BLaER1 treated with 17β-estradiol and CSF1 and Interleukin-3, amounts not matched to agents 10 nM and 100 nM (cell line): ENCODE measurements at regions not wholly inside any gene's neighbourhood (a gene's known extent, or its start where the extent isn't known, plus 50 kb on each side); places are given as distances from the start of the nearest gene placed in this dataset.

Experiments
- H3K27ac ChIP-seq, 11 experiments: shearing (Covaris generic); formaldehyde crosslinking; 2 replicates each; pipeline ENCODE4 v1.8.1; 2022
- H3K27me3 ChIP-seq, 11 experiments: shearing (Covaris generic); formaldehyde crosslinking; 2 replicates each; pipeline ENCODE4 v1.8.1; 2022
- H3K36me3 ChIP-seq, 11 experiments: shearing (Covaris generic); formaldehyde crosslinking; 2 replicates each; pipeline ENCODE4 v1.8.1; 2022
- H3K4me1 ChIP-seq, 10 experiments: shearing (Covaris generic); formaldehyde crosslinking; 2 replicates each; pipeline ENCODE4 v1.8.1; 2022
- H3K4me2 ChIP-seq, 11 experiments: shearing (Covaris generic); formaldehyde crosslinking; 2 replicates each; pipeline ENCODE4 v1.8.1; 2022
- H3K4me3 ChIP-seq, 10 experiments: shearing (Covaris generic); formaldehyde crosslinking; 2 replicates each; pipeline ENCODE4 v1.8.1; 2022
- H3K9ac ChIP-seq, 11 experiments: shearing (Covaris generic); formaldehyde crosslinking; 2 replicates each; pipeline ENCODE4 v1.8.1; 2022
- H3K9me3 ChIP-seq, 11 experiments: shearing (Covaris generic); formaldehyde crosslinking; replicated peaks in 1 of 11; 2 replicates each; pipeline ENCODE4 v1.8.1; 2022
- H4K20me1 ChIP-seq, 11 experiments: shearing (Covaris generic); formaldehyde crosslinking; 2 replicates each; pipeline ENCODE4 v1.8.1; 2022
- Cebpa-rat ChIP-seq, 11 experiments: shearing (Covaris generic); IDR thresholded peaks; 2 replicates each; pipeline ENCODE4 v1.8.1; 2022

DNA sequence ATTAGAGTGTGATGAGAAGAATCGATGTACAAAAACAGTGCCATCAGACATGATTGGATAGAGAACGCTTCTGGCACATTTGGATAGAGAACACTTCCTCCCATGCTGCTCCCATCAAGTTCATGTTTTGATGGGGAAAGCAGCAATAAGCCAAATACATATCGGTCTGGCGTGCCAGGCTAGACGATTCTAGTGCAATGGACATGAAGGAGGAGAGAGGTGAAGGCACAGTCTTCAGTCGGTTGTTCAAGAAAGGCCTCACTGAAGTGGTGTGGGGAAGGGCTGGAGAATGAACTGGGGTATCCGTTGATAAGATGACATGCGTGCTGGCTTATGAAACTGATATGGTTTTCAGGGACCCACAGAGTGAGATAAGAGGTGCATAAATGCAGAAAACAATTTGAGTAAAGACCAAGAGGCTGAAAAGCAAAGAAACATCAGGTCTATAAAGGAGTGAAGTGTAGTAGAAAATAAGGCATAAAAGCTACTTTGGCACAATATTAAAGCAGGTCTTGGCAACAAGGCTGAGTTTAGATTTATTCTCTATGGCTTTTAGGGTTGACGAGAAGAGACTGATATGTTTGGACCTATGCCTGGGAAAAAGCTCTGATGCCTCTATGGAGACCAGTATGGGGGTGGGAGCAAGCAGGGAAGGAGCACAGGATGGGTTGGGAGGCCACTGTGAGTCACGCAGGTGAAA lies 117.6 kb upstream of the PIEZO2 start:
- Histone ChIP-seq H3K4me1 (peaks cover 3 to 5% (median 4%) of the 10 kb centered on the region in 10 experiments; a peak in 11 of 20 replicates), H3K9ac (no peak overlapping the region), H3K27ac (no peak overlapping the region), H3K27me3 (no peaks in the 10 kb centered on the region), H4K20me1 (no peaks in the 10 kb centered on the region), H3K4me3 (no peak overlapping the region), H3K9me3 (peaks cover 26 to 36% (median 31%) of the 10 kb centered on the region in 11 experiments), H3K36me3 (no peaks in the 10 kb centered on the region), H3K4me2 (no peak overlapping the region)
- TF ChIP-seq Cebpa-rat (IDR thresholded peaks at IDR 0.05) = no peak

DNA sequence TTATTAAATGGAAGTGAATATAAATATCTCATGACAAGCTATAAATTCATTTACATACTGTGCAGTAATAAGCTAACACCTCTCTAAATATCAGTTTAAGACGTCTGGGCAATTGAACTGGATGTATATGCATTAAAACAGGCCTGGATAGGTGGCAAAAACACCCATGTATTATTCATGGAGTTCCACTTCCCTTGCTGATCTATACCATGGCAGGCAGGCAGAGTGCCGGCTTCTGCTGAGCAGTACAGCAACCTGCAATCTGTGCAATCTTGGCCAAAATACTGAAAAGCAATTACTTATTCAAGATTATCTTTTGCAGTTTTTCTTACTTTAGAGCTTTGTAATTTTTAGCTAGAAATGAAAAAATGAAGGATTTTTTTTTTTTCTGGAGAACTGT lies 112.1 kb upstream of the PIEZO2 start:
- Histone ChIP-seq H3K4me2 (no peak overlapping the region), H3K4me3 (no peak overlapping the region), H3K4me1 (peaks cover 0 to 19% (median 0%) of the 10 kb centered on the region in 10 experiments; a peak in 6 of 20 replicates), H3K27me3 (no peaks in the 10 kb centered on the region), H4K20me1 (no peaks in the 10 kb centered on the region), H3K36me3 (no peaks in the 10 kb centered on the region), H3K9ac (no peak overlapping the region), H3K27ac (no peak overlapping the region), H3K9me3 (peaks cover 26 to 37% (median 31%) of the 10 kb centered on the region in 11 experiments)
- TF ChIP-seq Cebpa-rat (IDR thresholded peaks at IDR 0.05) = no peak

DNA sequence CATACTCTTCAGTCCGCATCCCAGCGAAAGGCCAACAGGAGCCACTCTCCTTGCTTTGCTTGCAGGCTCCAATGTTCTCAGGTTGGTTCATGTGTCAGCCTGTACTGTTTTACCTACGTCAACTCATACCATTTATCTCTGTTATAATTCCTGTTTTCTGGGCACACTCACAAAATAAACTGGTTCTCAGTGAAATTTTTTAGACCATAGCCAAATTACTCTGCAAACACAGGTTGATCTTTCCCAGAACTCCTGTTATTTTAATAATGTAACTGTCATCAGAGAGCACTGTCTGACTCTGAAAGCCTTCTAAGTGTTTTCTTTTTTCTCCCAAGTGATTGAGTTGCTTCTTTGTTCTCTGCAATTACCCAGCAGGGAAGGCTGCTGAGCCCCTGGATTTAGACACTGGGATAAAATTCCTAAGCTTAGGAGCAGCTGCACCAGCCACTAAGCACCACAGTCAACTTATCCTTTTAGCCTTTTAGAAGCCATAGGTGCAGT lies 111.6 kb upstream of the PIEZO2 start:
- Histone ChIP-seq H3K4me3 (no peak overlapping the region), H3K36me3 (no peaks in the 10 kb centered on the region), H4K20me1 (no peaks in the 10 kb centered on the region), H3K4me2 (no peak overlapping the region), H3K9me3 (peaks cover 26 to 37% (median 31%) of the 10 kb centered on the region in 11 experiments), H3K4me1 (peaks cover 0 to 19% (median 0%) of the 10 kb centered on the region in 10 experiments; a peak in 6 of 20 replicates), H3K27ac (no peak overlapping the region), H3K9ac (no peak overlapping the region), H3K27me3 (no peaks in the 10 kb centered on the region)
- no peak for TF ChIP-seq Cebpa-rat (IDR thresholded peaks at IDR 0.05)

DNA sequence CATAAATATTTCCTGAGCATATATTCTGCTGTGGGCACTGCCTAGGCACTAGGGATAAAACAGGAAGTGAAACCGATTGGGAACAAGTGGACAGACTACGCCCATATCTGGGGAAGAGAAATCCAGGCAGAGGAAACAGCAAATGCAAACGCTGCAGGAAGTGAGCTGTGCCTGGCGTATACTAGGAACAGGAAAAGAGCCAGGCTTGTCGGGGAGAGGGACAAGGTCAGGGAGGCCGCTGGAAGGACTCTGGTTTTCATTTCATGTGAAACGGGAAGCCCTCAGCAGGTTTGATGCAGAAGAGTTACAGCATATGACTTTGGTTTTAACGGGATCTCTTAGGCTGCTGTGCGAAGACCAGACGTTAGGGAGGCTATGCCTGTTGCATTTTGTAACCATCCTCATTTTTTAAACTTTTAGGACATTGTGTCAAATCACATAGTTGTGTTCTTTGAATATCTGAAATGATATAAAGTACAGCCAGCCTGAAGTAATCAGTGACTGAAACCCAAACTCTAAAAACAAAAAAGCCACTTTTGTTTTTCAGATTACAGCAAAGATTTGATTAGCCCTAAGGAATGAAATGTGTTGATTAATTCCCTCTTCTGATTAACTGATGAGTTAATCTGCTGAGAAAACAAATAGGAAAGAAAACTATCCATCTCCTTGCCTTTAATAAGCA lies 110.2 kb upstream of the PIEZO2 start:
- Histone ChIP-seq H4K20me1 (no peaks in the 10 kb centered on the region), H3K27ac (no peak overlapping the region), H3K9me3 (peaks cover 19 to 26% (median 21%) of the 10 kb centered on the region in 11 experiments), H3K4me3 (no peak overlapping the region), H3K9ac (no peak overlapping the region), H3K4me2 (peak overlapping the region in 4 of 11 experiments; percentile 1 to 62 (median 40); a peak in 4 of 22 replicates), H3K36me3 (no peaks in the 10 kb centered on the region), H3K4me1 (peaks cover 0 to 19% (median 0%) of the 10 kb centered on the region in 10 experiments; a peak in 6 of 20 replicates), H3K27me3 (no peaks in the 10 kb centered on the region)
- no peak for TF ChIP-seq Cebpa-rat (IDR thresholded peaks at IDR 0.05)

DNA sequence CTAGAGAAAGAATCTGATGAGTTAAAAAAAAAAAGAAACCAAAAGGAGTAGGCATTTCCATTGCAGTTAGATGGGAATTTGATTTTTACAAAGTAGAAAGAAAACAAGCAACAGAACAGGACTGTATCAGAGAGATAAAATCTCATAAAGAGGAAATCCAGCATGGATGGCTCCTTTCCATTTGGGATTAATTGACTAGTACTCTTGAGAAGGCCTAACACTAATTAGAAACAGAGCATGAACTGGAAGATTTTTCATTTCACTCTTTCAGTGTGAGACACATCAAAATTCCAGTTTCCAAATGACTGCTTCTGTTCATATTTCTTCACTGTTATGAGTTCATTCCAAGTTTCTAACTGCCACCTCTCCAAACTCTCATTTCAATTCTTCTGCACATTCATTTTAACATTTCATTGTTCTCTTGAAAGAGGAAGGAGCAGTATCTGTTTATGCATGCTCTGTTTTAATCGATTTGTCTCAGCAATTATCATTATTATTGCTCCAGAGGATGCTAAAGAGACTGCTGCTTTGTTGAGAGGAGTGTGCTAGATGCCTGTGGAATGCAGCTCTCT lies 108.8 kb upstream of the PIEZO2 start:
- Histone ChIP-seq H3K4me3 (no peak overlapping the region), H3K9ac (no peak overlapping the region)

DNA sequence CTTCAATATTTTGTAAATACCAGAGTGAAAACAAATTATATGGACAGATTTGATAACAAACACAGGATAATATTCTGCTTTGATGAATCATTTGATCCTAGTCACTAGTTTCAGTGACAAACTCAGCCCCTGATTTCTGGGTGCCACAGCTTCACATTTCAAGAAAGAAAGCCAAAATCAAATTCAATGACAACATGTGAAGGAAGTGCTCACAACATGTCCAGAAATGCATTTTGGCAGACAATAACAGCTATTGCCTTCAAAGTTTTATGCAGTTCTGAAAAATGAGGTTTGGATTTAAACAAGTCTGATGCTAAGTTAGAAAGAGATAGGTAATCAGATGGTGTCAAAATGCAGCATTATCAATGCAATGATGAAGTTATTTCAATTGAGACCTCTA lies 106.9 kb upstream of the PIEZO2 start:
- Histone ChIP-seq H3K9ac (no peak overlapping the region), H3K27ac (no peak overlapping the region), H3K4me2 (no peak overlapping the region), H3K4me3 (no peak overlapping the region), H3K27me3 (no peaks in the 10 kb centered on the region), H3K4me1 (peaks cover 0 to 34% (median 3%) of the 10 kb centered on the region in 10 experiments; a peak in 9 of 20 replicates), H4K20me1 (no peaks in the 10 kb centered on the region), H3K36me3 (no peaks in the 10 kb centered on the region), H3K9me3 (no peaks in the 10 kb centered on the region; a peak in 1 of 22 replicates)
- TF ChIP-seq Cebpa-rat (IDR thresholded peaks at IDR 0.05) = no peak

More for the DNA sequence above, 108.8 kb upstream of the PIEZO2 start:
- no peaks in the 10 kb centered on the region for H3K27me3 ChIP-seq
- no peak for TF ChIP-seq Cebpa-rat (IDR thresholded peaks at IDR 0.05)
- H4K20me1 ChIP-seq = no peaks in the 10 kb centered on the region
- H3K27ac ChIP-seq = no peak overlapping the region
- no peaks in the 10 kb centered on the region for H3K36me3 ChIP-seq
- H3K4me2 ChIP-seq = peak overlapping the region in 2 of 11 experiments; percentile 18 to 25; a peak in 1 of 22 replicates
- peaks cover 0 to 19% (median 0%) of the 10 kb centered on the region in 10 experiments; a peak in 6 of 20 replicates for H3K4me1 ChIP-seq
- H3K9me3 ChIP-seq = peaks cover 5 to 12% (median 7%) of the 10 kb centered on the region in 11 experiments; a peak in 18 of 22 replicates

DNA sequence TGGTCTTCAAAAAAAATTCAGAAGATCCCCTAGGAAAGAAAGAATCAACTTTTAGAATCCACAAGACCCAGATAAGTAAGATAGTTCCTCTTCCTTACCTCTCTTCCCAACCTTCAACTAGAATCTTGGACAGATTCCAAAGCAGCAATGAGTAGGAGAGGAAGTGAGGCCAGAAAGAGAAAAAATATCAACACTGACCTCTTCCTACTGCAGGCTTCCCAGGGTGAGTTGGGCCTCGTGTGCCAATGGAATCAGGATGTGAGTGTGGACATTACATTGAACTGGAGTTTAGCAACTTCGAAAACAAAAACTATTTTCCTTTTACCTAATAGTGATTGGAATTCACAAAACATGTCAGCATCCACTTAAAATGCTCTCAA lies 102.5 kb upstream of the PIEZO2 start:
- Histone ChIP-seq H3K27me3 (no peaks in the 10 kb centered on the region), H3K4me3 (no peak overlapping the region), H3K9me3 (peaks cover 0 to 11% (median 7%) of the 10 kb centered on the region in 11 experiments; a peak in 6 of 22 replicates), H3K4me2 (peak overlapping the region in 4 of 11 experiments; percentile 25 to 56 (median 40); a peak in 6 of 22 replicates), H3K27ac (0 out of 22 replicates have a peak overlapping the region, but pooled peaks of 1 of the 11 experiments have one; percentile 17), H3K36me3 (no peaks in the 10 kb centered on the region), H4K20me1 (no peaks in the 10 kb centered on the region), H3K9ac (no peak overlapping the region), H3K4me1 (peaks cover 0 to 18% (median 11%) of the 10 kb centered on the region in 10 experiments; a peak in 15 of 20 replicates)
- no peak for TF ChIP-seq Cebpa-rat (IDR thresholded peaks at IDR 0.05)

DNA sequence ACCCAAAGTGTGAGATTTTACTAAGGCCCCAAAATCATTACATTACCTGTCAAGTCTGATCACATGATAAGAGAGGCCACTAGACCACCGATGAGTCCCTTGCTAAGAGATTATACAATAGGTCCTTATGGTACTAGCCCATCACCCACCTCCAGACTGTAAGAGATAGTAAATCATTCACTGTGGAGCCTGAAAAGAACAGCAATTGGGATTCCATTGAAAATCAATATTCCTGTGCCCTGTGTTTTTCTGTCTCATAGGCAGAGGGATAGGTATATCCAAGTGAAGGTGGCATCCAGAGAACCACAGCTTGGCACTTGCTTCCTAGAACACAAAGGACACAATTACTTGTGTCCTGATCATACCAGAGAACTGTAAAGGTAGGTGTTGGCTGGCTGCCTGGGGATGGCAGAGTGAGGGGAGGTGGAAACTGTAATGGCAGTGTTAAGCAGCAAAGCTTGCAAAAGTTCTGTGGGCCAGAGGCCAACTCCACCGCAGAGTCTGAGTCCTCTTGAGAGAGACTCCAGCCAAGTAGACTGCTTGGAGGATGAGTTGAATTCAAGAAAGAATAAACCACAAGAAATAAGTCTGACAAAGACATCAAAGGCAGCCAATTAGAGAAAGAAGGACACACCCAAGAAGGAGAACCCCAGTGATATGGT lies 102.0 kb upstream of the PIEZO2 start:
- no peak overlapping the region for H3K4me3 ChIP-seq
- 0 out of 22 replicates have a peak overlapping the region, but pooled peaks of 1 of the 11 experiments have one; percentile 17 for H3K27ac ChIP-seq
- peak overlapping the region in 4 of 11 experiments; percentile 25 to 56 (median 40); a peak in 7 of 22 replicates for H3K4me2 ChIP-seq
- no peak overlapping the region for H3K9ac ChIP-seq
- H4K20me1 ChIP-seq = no peaks in the 10 kb centered on the region
- peaks cover 0 to 11% (median 7%) of the 10 kb centered on the region in 11 experiments; a peak in 6 of 22 replicates for H3K9me3 ChIP-seq
- H3K27me3 ChIP-seq = no peaks in the 10 kb centered on the region
- no peaks in the 10 kb centered on the region for H3K36me3 ChIP-seq
- peaks cover 0 to 18% (median 11%) of the 10 kb centered on the region in 10 experiments; a peak in 15 of 20 replicates for H3K4me1 ChIP-seq
- TF ChIP-seq Cebpa-rat (IDR thresholded peaks at IDR 0.05) = no peak
